ENCODE measurements at regions not wholly inside any gene's neighbourhood (a gene's known extent, or its start where the extent isn't known, plus 50 kb on each side); places are given as distances from the start of the nearest gene placed in this dataset.

- no peak for TF ChIP-seq POLR2A (IDR thresholded peaks at IDR 0.05)
- TF ChIP-seq CTCF (IDR thresholded peaks at IDR 0.05): no peak
- TF ChIP-seq POLR2AphosphoS5 (IDR thresholded peaks at IDR 0.05): no peak
These were observed 156.0 kb downstream of the SLC4A3 start for GRCh38 chr2:219783359-219783975.
